ENCODE measurements at regions not wholly inside any gene's neighbourhood (a gene's known extent, or its start where the extent isn't known, plus 50 kb on each side); places are given as distances from the start of the nearest gene placed in this dataset.

DNA sequence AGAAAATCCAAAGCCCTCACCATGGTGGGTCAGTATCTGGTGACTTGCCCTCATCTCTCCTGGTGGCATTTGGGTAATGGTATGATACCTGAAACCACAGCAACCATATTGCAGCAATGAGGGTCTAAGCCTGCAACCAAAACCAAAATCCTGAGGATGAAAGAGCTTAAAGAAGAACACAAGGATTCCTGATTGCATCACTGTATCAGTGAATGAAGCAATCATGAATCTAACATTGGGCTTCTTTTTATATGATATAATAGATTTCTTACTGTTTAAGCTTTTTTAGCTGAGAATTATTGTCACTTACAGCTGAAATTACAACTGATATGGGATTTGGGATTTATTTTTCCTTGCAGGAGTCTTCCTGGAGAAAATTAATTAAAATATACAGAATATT lies 269.9 kb downstream of the MEF2C start:
- DNase-seq: no peak

DNA sequence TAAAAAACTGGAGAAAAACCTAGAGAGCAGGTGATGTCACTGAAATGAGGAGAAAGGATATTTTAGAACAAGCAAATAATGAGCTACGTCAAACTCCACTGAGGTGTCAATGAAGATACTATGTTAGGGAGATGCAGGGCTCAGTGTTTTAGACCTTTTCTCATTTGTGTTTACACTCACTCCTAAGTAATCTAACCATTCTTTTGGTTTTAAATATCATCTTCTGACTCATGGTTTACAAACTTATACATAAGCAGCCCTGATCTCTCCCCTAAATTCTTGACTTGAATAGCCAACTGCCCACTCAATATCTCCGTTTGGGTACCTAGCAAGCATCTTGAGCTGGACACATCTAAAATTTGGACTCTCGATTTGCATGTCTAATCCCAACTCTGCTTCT lies 272.4 kb downstream of the MEF2C start:
- DNase-seq: no peak

DNA sequence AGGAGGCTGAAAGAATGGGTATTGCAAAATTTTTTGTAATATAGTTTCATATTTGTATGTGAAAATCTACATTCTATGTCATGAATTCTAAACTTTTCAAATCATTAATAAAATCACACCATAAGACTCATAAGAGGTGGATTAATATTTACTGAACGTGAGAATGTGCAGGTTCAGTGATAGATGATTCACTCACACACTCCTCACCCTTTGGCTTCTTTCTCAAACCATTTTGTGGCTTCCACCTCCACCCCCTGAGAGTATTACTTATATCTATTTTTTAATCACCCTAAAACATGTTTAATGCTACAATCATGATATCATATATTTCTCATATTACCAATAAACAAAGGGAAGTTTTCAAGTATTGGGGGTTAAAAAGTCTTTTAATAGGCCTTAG lies 275.5 kb downstream of the MEF2C start:
- DNase-seq: no peak

DNA sequence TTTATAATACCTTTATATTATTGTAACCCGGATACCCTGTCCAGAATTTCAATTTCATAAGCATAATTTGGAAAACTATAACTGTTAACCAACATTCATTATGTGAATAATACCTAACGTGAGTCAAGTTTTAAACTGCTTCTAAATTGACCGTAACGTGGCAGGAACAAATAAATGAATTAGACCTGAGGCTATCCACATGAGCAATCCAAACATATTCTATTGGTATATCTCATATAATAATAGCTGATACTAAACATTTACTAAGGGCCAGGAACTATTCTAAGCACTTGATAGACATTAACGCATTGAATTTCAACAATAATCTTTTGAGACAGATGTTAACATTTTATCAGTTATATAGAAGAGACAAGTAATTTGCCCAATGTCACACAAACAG lies 276.4 kb downstream of the MEF2C start:
- DNase-seq: no peak

DNA sequence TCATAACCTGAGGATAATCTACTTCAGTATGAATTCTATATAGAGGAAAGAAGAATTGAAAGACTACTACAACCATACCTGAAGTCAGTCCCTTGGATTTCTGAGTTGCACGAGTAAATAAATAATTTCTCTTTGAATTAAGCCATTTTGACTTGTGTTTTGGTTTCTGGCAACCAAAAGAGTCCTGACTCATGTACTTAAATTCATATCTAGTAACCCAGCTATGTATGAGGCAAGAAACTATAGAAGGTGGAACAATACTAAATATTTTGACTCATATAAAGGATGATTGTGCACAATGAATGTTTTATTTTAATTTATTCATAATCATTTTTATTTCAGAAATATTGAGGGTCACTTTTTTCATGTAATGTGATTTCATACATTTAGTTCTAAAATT lies 276.8 kb downstream of the MEF2C start:
- no peak for DNase-seq

DNA sequence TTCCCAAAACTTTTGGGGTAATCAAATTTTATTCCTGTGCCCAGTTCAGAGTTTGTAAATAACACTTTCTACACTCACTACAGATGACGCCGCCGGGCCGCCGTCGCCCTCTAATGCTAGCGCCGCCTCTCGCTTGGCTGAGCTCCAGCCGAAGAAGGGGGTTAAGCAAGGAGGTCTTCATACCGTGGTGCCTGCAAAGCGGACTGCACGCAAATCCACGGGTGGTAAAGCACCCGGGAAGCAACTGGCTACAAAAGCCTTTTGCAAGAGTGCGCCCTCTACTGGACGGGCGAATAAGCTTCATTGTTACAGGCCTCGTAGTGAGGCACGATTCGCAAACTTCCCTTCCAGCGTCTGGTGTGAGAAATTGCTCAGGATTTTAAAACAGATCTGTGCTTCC lies 280.4 kb downstream of the MEF2C start:
- no peak for DNase-seq

DNA sequence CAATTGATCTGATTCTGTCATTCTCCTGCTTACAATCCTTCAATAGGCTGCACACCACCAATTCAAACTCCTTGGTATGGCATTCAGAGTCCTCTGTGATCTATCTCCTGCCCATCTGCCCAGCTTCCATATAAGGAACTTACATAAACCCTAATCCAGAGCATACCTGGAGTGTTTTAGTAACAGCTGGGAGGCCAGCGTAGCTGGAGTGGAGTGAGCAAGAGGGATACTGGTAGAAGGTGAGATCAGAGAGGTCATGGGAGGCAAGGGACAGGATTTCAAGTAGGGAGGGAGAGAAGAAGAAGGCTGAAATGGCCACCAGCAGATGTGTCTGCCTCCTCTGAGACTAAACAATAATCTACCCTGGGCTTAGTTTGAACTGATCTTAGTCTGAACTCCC lies 288.5 kb downstream of the MEF2C start:
- no peak for DNase-seq

DNA sequence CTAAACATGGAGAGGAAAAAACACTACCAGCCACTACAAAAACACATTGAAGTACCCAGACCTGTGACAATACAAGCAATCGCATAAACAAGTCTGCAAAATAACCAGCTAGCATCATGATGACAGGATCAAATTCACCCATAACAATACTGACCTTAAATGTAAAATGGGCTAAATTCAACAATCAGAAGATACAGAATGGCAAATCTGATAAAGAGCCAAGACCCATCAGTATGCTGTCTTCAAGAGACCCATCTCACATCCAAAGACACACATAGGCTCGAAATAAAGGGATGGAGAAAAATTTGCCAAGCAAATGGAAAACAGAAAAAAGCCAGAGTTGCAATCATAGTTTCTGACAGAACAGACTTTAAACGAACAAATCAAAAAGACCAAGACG lies 294.4 kb downstream of the MEF2C start:
- DNase-seq: no peak

DNA sequence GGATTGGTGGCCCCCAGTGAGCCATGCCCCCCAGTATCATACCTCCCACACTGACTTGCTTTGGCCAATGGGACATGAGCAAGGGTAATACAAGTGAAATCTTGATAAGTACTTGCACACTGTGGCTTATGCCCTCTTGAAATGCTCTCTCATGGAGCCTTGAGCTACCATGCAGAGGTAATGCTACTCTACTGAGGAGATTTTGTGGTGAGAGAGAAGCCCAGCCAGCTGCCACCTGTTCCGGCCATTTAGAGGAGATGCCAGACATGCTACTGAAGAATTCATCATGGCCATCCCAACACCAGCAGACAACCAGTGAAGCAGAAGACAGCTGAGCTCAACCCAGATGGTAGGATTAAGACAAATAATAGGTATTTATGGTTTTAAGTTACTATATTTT lies 299.5 kb downstream of the MEF2C start:
- no peak for DNase-seq

DNA sequence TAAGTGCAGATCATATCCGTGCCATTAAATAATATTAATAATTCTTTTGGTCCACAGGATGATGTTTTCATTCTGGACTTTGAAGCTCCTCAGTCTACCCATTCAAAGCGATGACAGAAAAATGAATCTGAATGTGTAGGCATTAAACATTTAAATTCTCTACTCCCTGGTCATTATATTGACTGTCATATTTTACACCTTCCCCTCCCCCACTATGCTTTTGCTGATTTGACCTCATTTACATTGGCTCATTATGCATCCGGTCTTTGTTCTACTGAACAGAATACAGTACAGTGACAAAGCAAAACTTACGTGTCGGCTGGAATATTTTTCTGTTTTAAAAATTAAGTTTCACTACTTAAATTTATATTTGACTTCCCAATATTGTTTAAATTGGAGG lies 289.7 kb upstream of the TMEM161B start:
- DNase-seq: no peak

DNA sequence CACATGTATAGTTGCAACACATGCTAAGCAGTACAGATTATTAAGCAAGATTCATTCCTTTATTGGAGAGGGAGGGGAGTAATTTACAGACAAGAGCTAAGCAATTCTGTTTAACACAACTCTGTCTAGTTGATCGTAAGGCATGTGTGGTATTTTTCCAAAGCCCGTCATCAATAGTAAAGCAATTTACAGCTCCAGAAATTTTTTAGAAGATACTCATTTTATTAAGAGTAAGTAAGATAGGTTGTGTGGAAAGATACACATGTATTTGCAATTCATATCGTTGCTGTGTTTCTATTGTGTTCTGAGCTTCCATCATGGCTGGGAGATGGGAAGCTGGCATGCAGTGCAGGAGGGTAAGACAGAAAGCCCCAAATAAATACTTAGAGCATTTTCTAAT lies 289.2 kb upstream of the TMEM161B start:
- no peak for DNase-seq

DNA sequence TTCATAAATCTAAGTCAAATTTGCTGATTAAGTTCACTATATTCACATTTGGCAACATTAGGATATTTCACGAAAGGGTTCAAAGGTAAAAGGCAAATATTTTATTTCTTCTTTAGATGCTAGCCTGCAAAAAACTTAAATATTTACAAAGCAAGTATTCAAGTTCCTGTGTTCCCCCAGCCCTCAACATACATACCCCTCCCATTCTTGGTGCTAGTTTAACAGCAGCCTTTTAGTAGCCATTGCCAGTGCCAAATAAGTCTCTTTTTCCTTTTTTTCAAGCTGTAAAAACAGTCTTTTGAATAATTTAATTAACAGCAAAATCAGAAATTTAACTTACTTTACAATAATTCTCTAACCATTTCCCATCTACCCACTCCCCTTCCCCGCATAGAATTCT lies 288.5 kb upstream of the TMEM161B start:
- DNase-seq: no peak

DNA sequence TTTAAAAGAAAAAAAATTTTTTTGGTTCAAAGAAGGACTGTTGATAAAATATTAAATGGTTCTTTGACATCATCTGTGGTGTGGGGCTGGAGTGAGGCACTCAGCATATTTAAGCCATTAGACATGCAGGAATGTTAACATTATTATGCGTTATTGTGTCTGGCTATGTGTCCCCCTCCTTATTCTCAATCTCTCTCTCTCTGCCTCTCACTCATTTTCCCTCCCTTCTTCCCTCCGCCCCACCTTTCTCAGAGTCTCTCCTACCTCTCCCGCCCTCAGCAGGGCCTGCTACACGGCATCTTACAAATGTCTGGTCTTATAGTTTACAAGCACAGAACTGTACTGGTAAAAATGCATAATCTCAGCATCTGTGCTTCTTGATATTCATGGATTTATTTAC lies 287.8 kb upstream of the TMEM161B start:
- DNase-seq: no peak

DNA sequence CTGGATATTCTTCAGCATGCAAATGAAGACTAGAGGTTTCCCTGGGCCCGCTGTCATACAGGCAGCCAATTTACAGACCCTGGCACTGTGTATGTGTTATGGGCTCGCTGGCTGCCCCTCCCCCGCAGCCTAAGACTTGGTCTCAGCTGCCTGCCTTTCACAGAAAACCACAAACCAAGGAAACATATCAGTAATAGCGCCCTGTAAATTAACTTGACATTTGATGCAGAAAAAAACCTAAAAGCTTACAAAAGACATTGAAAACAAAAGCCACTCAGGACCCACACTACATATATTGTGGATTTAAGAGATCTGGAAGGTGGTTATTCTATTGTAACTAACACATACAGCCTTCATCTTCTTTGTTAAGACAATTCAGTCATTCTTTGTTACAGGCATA lies 287.0 kb upstream of the TMEM161B start:
- DNase-seq: no peak

DNA sequence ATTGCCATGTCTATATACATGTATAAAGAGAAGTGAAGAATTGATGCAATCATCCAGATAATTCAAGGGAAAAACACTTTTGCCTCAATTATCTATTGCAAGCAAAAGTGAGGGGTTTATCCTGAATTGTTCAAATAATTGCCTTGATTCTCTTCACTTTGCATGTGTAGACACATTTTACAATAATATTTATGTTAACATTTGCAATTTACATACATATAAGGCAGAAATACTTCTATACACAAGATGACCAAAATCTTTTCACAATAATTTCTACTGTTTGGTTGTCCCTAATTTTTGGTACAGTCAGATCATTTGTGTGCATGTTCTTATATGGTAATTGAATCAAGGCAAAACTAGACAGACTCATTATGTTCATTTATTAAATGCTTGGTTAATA lies 285.3 kb upstream of the TMEM161B start:
- no peak for DNase-seq

DNA sequence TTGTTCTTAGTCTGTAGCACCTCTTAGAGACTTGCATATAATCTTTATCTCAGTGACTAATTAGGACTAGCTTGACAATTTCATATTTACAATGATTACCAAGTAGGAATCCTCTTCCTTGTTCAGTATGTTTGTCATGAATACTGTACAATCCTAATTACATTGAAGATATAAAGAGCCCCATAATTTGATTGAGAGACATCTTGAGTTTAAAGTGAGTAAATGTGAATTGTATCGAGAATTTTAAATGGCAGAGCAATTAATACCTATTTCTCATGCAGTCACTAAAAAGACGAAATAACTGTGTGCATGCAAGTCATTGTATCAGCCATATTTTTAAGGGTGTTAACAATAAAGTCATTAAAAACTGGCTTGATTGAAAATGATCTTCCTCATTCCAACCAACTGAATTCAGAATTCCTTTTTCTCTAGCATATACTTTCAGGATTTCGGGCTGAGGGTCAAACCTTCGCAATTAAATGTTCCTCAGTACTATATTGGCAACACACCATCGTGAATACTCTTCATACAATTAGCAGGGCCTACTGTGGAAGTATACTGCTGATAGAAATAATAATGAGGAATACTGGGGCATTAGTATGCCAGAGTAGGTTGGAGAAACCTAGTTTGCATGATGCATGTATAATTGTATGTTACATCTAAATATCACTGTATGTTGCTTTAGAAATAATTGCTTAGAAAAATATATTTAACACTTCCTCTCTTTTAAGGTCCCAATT lies 284.7 kb upstream of the TMEM161B start:
- no peak for DNase-seq

DNA sequence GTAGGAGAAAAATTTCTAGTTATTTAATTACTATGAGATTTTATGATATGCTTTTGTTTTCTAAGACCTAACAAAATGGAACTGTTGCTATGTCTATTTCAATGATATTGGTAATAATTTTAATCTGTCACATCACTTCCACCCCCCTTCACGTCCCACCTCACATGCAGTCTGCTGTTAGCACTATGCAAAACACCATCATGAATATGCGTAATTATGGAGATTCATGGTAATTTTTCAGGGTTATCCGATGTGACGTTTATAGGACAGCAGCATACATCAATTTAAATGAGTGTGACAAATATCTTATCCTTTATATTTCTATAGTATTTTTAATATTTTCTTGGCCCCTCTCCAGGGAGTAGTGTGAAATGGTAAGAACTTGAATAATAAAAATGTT lies 283.8 kb upstream of the TMEM161B start:
- DNase-seq: no peak

DNA sequence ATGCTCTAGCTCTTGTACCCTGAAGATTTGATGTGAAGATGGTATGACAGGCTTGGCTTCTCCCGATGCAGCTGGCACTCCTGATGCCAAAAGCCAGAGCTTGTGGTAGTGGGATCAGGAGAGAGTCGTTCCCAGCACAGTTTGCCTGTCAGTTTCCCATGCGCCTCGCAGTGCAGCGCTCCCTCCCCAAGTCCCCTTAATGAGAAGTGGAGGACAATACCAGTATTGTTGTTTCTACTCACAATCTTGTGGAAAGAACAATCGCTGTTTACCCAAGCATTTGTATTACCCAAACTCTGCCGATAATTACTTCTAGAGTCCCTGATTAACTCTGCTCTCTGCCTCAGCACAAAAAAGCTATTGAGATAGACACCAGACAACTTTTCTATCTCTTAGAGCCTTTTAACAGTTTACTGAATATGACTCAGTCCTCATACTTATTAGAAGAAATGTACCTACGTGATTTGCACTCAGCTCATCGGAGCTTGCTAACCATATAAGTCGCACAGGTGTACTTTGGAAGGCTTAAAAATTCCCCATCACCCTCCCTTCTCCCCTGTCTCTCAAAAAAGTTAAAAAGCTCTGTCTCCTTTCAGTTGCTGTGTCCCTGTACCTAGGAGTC lies 283.2 kb upstream of the TMEM161B start:
- DNase-seq: no peak

DNA sequence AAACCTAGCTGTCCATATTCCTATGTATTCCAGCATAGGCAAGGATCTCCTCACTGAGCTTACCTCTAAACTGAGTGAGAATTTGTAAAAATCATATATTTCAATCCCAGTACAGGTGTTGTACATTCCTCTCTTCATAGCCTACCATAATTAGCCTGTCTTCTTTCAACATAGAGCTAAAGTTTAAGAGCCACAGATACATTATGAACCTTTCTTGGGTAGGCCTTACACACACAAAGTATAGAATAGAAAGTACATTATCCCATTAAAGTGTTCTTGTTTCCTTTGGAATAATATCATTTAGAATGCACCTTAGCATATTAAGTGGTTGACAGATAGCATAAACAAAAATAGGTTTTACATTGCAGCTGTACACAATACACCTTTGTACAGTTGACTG lies 282.1 kb upstream of the TMEM161B start:
- no peak for DNase-seq

DNA sequence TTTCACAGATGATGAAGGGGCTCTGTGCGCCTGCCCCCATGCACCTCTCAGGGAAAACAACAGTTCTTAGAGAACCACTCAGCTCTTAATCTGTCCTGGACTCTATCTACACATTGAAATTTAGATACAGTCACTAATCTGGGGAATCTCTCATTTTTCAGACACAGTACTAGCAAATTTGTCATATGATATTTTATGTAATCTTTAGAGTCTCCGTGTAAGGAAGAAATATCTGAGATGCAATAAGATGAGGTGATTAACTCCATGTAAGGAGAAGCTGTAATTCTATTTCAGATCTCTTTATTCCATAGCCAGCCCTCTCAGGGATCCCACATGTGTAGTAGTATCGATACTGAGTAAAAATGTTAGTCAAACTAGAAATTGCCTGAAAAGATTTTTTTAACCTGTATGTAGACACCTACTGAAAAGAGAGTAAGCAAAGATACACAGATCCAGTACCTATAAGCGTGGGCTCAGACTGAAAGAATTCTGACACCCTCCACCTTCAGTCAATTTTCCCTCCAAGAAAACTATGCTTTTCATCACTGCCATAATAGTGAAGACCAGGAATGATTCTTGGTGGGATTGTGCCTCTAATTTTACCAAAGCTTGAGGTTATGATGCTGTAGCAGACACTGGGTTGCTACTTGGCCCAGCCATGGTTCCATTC lies 279.6 kb upstream of the TMEM161B start:
- DNase-seq: no peak

DNA sequence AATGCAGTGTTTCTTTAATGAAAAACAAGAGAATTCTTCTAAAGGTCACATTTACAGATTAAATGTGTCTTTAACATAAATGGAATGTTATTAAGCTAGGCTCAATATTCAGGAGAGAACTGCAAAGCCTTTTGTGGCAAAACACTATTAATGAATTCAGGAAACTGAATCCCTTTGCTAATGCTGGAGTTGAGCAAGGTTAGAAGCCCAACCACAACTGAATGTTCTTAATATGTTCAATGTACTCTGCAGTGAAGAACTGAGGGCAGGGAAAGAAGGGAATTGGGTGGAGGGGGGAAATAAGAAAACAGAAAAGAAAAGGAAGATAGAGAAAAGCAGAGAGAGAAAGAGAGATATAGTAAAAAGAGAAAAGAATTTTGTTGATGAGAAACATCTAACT lies 276.7 kb upstream of the TMEM161B start:
- DNase-seq: no peak

DNA sequence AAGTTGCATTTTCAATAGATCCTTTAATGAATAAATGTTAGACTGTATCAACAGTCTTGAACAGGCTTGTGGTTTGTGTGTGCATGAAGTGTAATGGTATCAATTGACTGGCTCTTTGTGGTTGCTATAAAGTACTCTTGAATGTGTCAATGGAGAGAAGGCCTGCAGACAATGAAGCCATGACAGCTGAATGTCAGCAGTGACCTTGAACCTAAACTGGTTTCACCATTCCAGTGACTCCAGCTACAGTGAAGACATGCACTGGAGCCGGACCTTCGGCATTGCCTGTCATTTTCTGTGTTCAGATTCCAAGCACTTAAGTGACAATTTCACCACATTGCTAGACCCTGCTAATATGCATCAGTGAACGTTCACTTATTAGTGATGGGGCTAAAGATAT lies 276.0 kb upstream of the TMEM161B start:
- no peak for DNase-seq

DNA sequence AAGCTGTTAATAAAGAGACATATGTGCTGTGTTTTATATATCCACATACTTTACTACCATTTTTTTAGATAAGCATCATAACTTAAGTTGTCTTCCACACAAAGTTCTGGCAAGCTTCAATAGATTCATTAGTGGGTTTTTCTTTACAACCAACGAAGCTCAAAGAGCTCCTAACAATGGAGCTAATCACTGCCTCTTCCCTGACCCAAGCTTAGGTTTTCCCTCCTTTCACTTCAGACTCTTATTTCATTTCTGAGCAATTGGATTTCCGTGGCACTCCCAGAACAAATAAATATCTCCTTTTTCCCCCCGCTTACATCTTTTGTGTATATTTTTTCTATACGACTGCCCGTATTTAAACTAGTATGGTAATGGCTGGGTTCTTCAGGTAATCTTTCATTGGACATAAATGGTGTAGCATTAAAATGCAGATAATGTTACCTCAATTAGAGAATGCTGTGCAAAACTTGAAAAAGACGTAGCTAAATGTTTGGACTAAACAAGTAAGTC lies 275.5 kb upstream of the TMEM161B start:
- no peak for DNase-seq

DNA sequence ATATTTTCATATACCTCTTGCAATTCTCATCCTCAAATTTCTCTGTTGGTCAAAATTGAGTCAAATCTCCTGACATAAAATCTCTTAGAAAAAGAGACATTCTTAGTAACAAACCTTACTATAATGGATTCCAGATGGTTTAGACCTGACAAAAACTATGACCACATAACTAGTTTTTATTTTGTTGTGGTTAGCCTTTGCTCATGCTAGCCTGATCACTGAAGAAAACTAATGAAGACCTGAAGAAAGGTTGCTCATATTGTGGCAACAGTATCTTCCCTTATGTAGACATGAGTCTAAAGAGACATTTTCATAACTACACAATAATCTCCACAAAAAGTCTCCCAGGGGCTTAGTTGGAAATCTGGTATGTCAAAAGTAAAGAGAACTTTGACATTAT lies 274.1 kb upstream of the TMEM161B start:
- DNase-seq: no peak
